SK-N-SH (cell line): ENCODE measurements at regions not wholly inside any gene's neighbourhood (a gene's known extent, or its start where the extent isn't known, plus 50 kb on each side); places are given as distances from the start of the nearest gene placed in this dataset.

Source experiments
- CTCF ChIA-PET: fragments of 300-600, 350-600 bp; formaldehyde crosslinking; extraction: SDS; loops from one replicate; lab custom pipeline; 2021; lab: Yijun Ruan, JAX
- POLR2A ChIA-PET: fragments of 350-600 bp; sonication (Branson Sonifier 250); formaldehyde crosslinking; extraction: SDS; loops from one replicate; lab custom pipeline; 2020; ENCODE audit warnings: antibody characterized with exemption, inconsistent platforms; lab: Yijun Ruan, JAX
- DNase-seq: peaks from one replicate; pipeline ENCODE4 v3.0.0; 2012
- H2AFZ ChIP-seq: fragments of 200-600 bp; sonication (generic); 2 replicates; pipeline ENCODE4 v1.8.1; 2016; ENCODE audit warnings: antibody characterized with exemption, mild to moderate bottlenecking, low read depth
- H3F3A ChIP-seq: fragments of 200-600 bp; sonication (generic); replicated peaks from 2 replicates; pipeline ENCODE3; 2016; ENCODE audit warnings: antibody characterized with exemption, mild to moderate bottlenecking; ENCODE audit not compliant: insufficient read depth
- H3K27ac ChIP-seq, 2 experiments: fragments of 200-500 bp in 1 of 2; fragments of 200-600 bp in 1 of 2; sonication (Bioruptor generic) in 1 of 2; sonication (generic), shearing (Covaris generic) in 1 of 2; 2 replicates each; pipeline versions ENCODE4 v1.5.1 to v1.6.1; 2014 to 2016; ENCODE audit warnings: low read depth in 2 of 2, inconsistent platforms in 1 of 2, low read length in 1 of 2, mild to moderate bottlenecking in 1 of 2, mixed read lengths in 1 of 2
- H3K27me3 ChIP-seq: fragments of 200-600 bp; sonication (generic), shearing (Covaris generic); 2 replicates; pipeline ENCODE4 v1.6.1; 2016; ENCODE audit warnings: mixed run types; ENCODE audit not compliant: insufficient read depth
- H3K36me3 ChIP-seq, 2 experiments: fragments of 200-500 bp in 1 of 2; fragments of 200-600 bp in 1 of 2; sonication (Bioruptor generic) in 1 of 2; sonication (generic) in 1 of 2; replicated peaks in 1 of 2; 2 replicates each; pipeline versions ENCODE3 to v1.5.1; 2014 to 2016; ENCODE audit warnings: low read length in 1 of 2, mild to moderate bottlenecking in 1 of 2; ENCODE audit not compliant: insufficient read depth in 2 of 2, control insufficient read depth in 1 of 2
- H3K4me1 ChIP-seq, 2 experiments: fragments of 200-500 bp in 1 of 2; fragments of 200-600 bp in 1 of 2; sonication (Bioruptor generic) in 1 of 2; sonication (generic), shearing (Covaris generic) in 1 of 2; 2 replicates each; pipeline versions ENCODE4 v1.5.1 to v1.6.1; 2014 to 2016; ENCODE audit warnings: low read depth in 1 of 2, low read length in 1 of 2, mixed run types in 1 of 2; ENCODE audit not compliant: insufficient read depth in 2 of 2, control insufficient read depth in 1 of 2
- H3K4me2 ChIP-seq: fragments of 200-600 bp; sonication (generic), shearing (Covaris generic); 2 replicates; pipeline ENCODE4 v1.6.1; 2017; ENCODE audit warnings: mixed run types
- H3K4me3 ChIP-seq, 2 experiments: fragments of 200-500 bp in 1 of 2; fragments of 200-600 bp in 1 of 2; sonication (Bioruptor generic) in 1 of 2; sonication (generic), shearing (Covaris generic) in 1 of 2; 2 replicates each; pipeline versions ENCODE4 v1.5.1 to v1.8.1; 2014 to 2016; ENCODE audit warnings: low read depth in 2 of 2, inconsistent platforms in 1 of 2, low read length in 1 of 2, mild to moderate bottlenecking in 1 of 2, mixed read lengths in 1 of 2, moderate library complexity in 1 of 2
- H3K79me2 ChIP-seq: fragments of 200-600 bp; sonication (generic); 2 replicates; pipeline ENCODE4 v1.8.1; 2017; ENCODE audit warnings: mild to moderate bottlenecking; ENCODE audit not compliant: insufficient read depth
- H3K9ac ChIP-seq: fragments of 200-600 bp; sonication (generic); 2 replicates; pipeline ENCODE4 v1.6.1; 2017; ENCODE audit warnings: mixed run types
- H3K9me2 ChIP-seq: fragments of 200-600 bp; sonication (generic); 2 replicates; pipeline ENCODE4 v1.6.1; 2017; ENCODE audit warnings: mixed run types
- H3K9me3 ChIP-seq: fragments of 200-600 bp; sonication (generic); 2 replicates; pipeline ENCODE4 v1.6.1; 2017; ENCODE audit warnings: mixed run types, mild to moderate bottlenecking, moderate library complexity
- H4K20me1 ChIP-seq: fragments of 200-600 bp; sonication (generic); 2 replicates; pipeline ENCODE4 v1.6.1; 2017; ENCODE audit warnings: mild to moderate bottlenecking, mixed run types; ENCODE audit not compliant: insufficient read depth
- FOSL2 ChIP-seq: IDR thresholded peaks from 2 replicates; pipeline ENCODE4 v1.4.0; 2012; ENCODE audit warnings: low read depth, mild to moderate bottlenecking, moderate library complexity, borderline replicate concordance
- FOXM1 ChIP-seq: IDR thresholded peaks from 2 replicates; pipeline ENCODE4 v1.4.0; 2012; ENCODE audit warnings: low read depth, mild to moderate bottlenecking
- IRF3 ChIP-seq: fragments of 150-350 bp; IDR thresholded peaks from 2 replicates; pipeline ENCODE4 v1.6.1; 2016; ENCODE audit warnings: mild to moderate bottlenecking, low read depth, low read length
- MAX ChIP-seq: IDR thresholded peaks from 2 replicates; pipeline ENCODE4 v1.4.0; 2012; ENCODE audit warnings: low read depth
- RAD21 ChIP-seq: IDR thresholded peaks from 2 replicates; pipeline ENCODE4 v1.6.1; 2012; ENCODE audit warnings: mild to moderate bottlenecking, low read length
- SIN3A ChIP-seq: IDR thresholded peaks from 2 replicates; pipeline ENCODE4 v1.6.1; 2012; ENCODE audit warnings: low read depth, mild to moderate bottlenecking, low read length, moderate library complexity, borderline replicate concordance
- SMC3 ChIP-seq: IDR thresholded peaks from 2 replicates; pipeline ENCODE4 v1.6.1; 2012; ENCODE audit warnings: low read depth, low read length, improper control_type of control experiment
- YY1 ChIP-seq: IDR thresholded peaks from 2 replicates; pipeline ENCODE4 v1.4.0; 2012; ENCODE audit warnings: low read depth, mild to moderate bottlenecking
- WGBS: methylation state at CpG from one replicate; pipeline ENCODE4 v1.1.6; 2017; ENCODE audit warnings: low lambda C conversion rate; 5-methylcytosine and 5-hydroxymethylcytosine counted together

DNA sequence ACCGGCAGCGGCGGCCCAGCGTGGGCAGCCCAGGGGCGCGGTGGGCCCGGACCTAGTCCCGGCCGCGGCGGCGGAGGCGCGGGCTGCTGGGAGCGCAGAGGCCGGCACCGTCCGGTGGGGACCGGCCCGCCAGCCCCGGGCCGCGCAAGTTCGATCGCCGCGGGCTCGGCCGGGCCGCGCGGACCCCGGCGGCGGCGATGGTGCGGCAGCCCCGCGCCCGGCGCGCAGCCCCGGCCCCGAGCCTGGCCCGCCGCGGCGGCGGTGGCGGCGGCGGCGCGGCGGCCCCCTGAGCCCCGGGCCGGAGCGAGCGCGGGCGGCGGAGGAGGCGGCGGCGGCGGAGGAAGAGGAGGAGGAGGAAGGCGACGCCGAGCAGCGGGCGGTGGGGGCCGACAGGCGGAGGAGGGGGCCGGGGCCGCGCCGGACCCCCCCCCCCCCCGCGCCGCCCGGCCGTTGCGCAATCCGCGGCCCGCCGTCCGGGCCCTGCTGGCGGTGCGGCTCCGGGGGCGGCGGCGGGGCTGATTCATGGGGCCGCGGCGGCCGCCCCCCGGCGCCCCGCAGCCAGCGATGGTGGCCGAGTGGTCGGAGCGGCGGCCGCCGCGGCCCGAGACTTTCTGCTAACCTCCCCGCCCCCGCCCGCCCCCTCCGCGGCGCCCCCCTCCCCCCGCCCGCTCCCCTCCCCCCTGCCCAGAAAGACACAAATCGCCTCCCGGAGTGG, 1251.9 kb downstream of the BRD1 start:
- H2AFZ ChIP-seq: no peak overlapping the region
- POLR2A ChIA-PET: no interaction called here
- no peaks in the 10 kb centered on the region for H3K36me3 ChIP-seq
- TF ChIP-seq IRF3: no peak
- TF ChIP-seq FOXM1: no peak
- TF ChIP-seq SMC3: no peak
- TF ChIP-seq SIN3A: no peak
- no peak for TF ChIP-seq MAX
- TF ChIP-seq FOSL2: no peak
- TF ChIP-seq, all 33 proteins: peak for 0
- WGBS: no CpG with 5 or more reads among the region's 120 CpGs
- Histone ChIP-seq H3K9me2 (no peaks in the 10 kb centered on the region), H3K4me3 (peak overlapping the region in 1 of 2 experiments; percentile 38; a peak in 1 of 4 replicates), H3K79me2 (no peaks in the 10 kb centered on the region), H3K4me1 (no peaks in the 10 kb centered on the region; a peak in 1 of 4 replicates), H4K20me1 (no peaks in the 10 kb centered on the region), H3K27ac (no peak overlapping the region), H3F3A (no peaks in the 10 kb centered on the region), H3K4me2 (no peak overlapping the region), H3K27me3 (peaks cover 6% of the 10 kb centered on the region; the same call in 1 of the 2 replicates), H3K9ac (no peak overlapping the region), H3K9me3 (no peaks in the 10 kb centered on the region)
- CTCF ChIA-PET: interaction anchor here (1.0 to 5.2 kb wide), 6 partner anchors 12 to 730 kb away, joined by 3 to 37 read pairs (median 4); no protein-coding TSS in a partner anchor
- peak; percentile 50 for DNase-seq

DNA sequence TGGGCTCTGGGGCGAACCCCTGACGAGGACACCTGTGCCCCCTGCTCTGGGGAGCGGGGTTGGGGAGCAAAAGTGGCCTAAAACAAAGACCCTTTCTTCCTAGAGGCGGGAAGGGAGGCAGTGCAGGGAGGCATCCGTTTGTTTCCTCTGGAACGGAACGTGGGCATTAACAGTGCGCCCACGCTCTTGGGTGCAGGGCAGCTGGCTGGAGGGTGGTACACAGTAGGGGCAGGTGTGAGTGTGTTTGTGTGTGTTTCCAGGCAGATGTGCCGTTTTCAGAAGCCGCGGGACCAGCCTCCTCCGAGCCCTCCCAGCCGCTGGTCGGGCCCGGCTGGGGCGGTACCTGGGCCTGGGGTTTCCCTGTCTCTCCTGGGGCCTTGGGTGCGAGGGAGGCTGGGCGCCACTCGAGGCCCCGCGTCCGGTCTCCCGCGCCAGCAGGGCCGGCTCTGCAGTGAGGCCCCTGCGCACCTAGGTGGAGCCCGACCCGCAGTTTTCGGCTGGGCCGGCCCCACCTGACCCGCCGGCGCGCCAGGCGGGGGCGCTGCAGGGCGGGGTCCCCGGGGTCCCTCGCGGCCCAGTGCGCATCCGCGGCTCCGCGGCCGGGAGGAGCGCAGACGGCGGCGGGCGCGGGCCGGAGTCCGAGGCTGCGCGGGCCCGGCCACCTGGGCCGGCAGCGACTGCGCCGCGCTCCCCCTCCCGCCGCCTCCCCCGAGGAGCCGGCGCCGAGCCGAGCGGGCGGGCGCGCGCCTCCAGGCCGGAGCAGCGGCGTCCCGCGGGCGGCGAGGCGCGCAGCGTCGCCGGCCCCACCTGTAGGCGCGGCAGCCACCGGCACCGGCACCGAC, 1252.7 kb downstream of the BRD1 start:
- H3K9ac ChIP-seq: no peak overlapping the region
- ChIA-PET POLR2A (no interaction called here), CTCF (interaction anchor here (0.6 kb wide), 1 partner anchor 69 kb away, joined by 3 read pairs; no protein-coding TSS in a partner anchor)
- H3K36me3 ChIP-seq: no peaks in the 10 kb centered on the region
- H3K27ac ChIP-seq: no peak overlapping the region
- peak overlapping the region in 1 of 2 experiments; percentile 22; a peak in 1 of 4 replicates for H3K4me3 ChIP-seq
- H3K27me3 ChIP-seq: peaks cover 6% of the 10 kb centered on the region; the same call in 1 of the 2 replicates
- H3K9me3 ChIP-seq: no peaks in the 10 kb centered on the region
- H3F3A ChIP-seq: no peaks in the 10 kb centered on the region
- H3K9me2 ChIP-seq: no peaks in the 10 kb centered on the region
- H4K20me1 ChIP-seq: no peaks in the 10 kb centered on the region
- 29% methylated on average over 9 of the region's 92 CpGs for WGBS
- DNase-seq: peak; percentile 85
- H3K79me2 ChIP-seq: no peaks in the 10 kb centered on the region
- H3K4me1 ChIP-seq: no peaks in the 10 kb centered on the region; a peak in 1 of 4 replicates
- TF ChIP-seq IRF3 (no peak), RAD21 (peak; percentile 23; the same call in 1 of the 2 replicates), YY1 (no peak), MAX (no peak)
- no peak overlapping the region for H2AFZ ChIP-seq
- H3K4me2 ChIP-seq: no peak overlapping the region
